GM12878 (cell line): ENCODE measurements at regions not wholly inside any gene's neighbourhood (a gene's known extent, or its start where the extent isn't known, plus 50 kb on each side); places are given as distances from the start of the nearest gene placed in this dataset.

Experiments used
- ATAC-seq: fragments of 200-7000 bp; cut with Tn5 transposase; 3 replicates; pipeline ENCODE4 v1.9.1; 2020; ENCODE audit warnings: mild to moderate bottlenecking, moderate library complexity
- BruUV-seq: library from RNA; stranded (reverse); fragments of 400-500 nt; replicated peaks from 2 replicates; lab custom pipeline; 2021; lab: Mats Ljungman, UMichigan
- CTCF ChIA-PET: fragments of 300-600 bp; sonication (Branson Sonifier 250); formaldehyde crosslinking; extraction: SDS; loops from one replicate; lab custom pipeline; 2021; ENCODE audit warnings: inconsistent platforms; lab: Yijun Ruan, JAX
- POLR2A ChIA-PET: fragments of 350-600 bp; formaldehyde crosslinking; extraction: SDS; loops from one replicate; lab custom pipeline; 2021; ENCODE audit warnings: inconsistent platforms; lab: Charles Lee
- RAD21 ChIA-PET: fragments of 300-600 bp; sonication (Branson Sonifier 250); formaldehyde crosslinking; loops from one replicate; lab custom pipeline; 2023; ENCODE audit warnings: antibody characterized with exemption; ENCODE audit not compliant: unreplicated experiment; lab: Charles Lee
- SMC1A ChIA-PET: fragments of 300-600 bp; sonication (Branson Sonifier 250); formaldehyde crosslinking; loops from one replicate; lab custom pipeline; 2023; ENCODE audit not compliant: unreplicated experiment, uncharacterized antibody; lab: Charles Lee
- DNase-seq: peaks from one replicate; pipeline ENCODE4 v3.0.0-alpha.2; 2011; ENCODE audit warnings: low read depth, low spot score
- FAIRE-seq: peaks from 3 replicates; lab custom pipeline; 2011; peaks lifted over from hg19 to GRCh38; lab: Jason Lieb, UNC
- H2AFZ ChIP-seq: 2 replicates; pipeline ENCODE4 v1.6.0; 2011; ENCODE audit warnings: low read depth, low read length, control low read depth; ENCODE audit not compliant: control insufficient read depth
- H3K27ac ChIP-seq: 2 replicates; pipeline ENCODE4 v1.5.1; 2011; ENCODE audit warnings: control low read depth; ENCODE audit not compliant: control insufficient read depth, insufficient read depth
- H3K27me3 ChIP-seq, 2 experiments: replicated peaks in 1 of 2; 2 replicates each; pipeline versions ENCODE4 v1.6.0 to v1.6.1; 2011; ENCODE audit warnings: low read length in 1 of 2; ENCODE audit not compliant: control insufficient read depth in 2 of 2, insufficient read depth in 2 of 2
- H3K36me3 ChIP-seq, 2 experiments: 2 replicates each; pipeline ENCODE4 v1.5.1; 2011; ENCODE audit warnings: low read length in 1 of 2; ENCODE audit not compliant: control insufficient read depth in 2 of 2, insufficient read depth in 2 of 2
- H3K4me1 ChIP-seq: 2 replicates; pipeline ENCODE4 v1.6.1; 2011; ENCODE audit warnings: mild to moderate bottlenecking, low read length, moderate library complexity, mixed read lengths; ENCODE audit not compliant: control insufficient read depth, insufficient read depth
- H3K4me2 ChIP-seq: 2 replicates; pipeline ENCODE4 v1.6.0; 2011; ENCODE audit warnings: control low read depth; ENCODE audit not compliant: control insufficient read depth, insufficient read depth
- H3K4me3 ChIP-seq: fragments of 200-600 bp; sonication (generic); 2 replicates; pipeline ENCODE4 v1.5.1; 2016
- H3K79me2 ChIP-seq: 2 replicates; pipeline ENCODE4 v1.6.0; 2011; ENCODE audit warnings: low read length; ENCODE audit not compliant: control insufficient read depth, insufficient read depth
- H3K9ac ChIP-seq: 2 replicates; pipeline ENCODE4 v1.8.0; 2011; ENCODE audit warnings: low read length, control low read depth, mixed read lengths; ENCODE audit not compliant: control insufficient read depth, insufficient read depth
- H3K9me3 ChIP-seq: replicated peaks from 3 replicates; pipeline ENCODE4 v1.5.1; 2011; ENCODE audit warnings: mild to moderate bottlenecking, low read length; ENCODE audit not compliant: control insufficient read depth, insufficient read depth
- H4K20me1 ChIP-seq: 2 replicates; pipeline ENCODE4 v1.6.0; 2011; ENCODE audit not compliant: control insufficient read depth, insufficient read depth
- ATF7 ChIP-seq: fragments of 450-650 bp; IDR thresholded peaks from 2 replicates; pipeline ENCODE4 v1.6.1; 2016; ENCODE audit warnings: low read depth, mild to moderate bottlenecking
- MLLT1 ChIP-seq: fragments of 450-650 bp; IDR thresholded peaks from 2 replicates; pipeline ENCODE4 v1.6.1; 2016; ENCODE audit warnings: mild to moderate bottlenecking
- MXI1 ChIP-seq: fragments of 150-350 bp; IDR thresholded peaks from 2 replicates; pipeline ENCODE4 v1.6.1; 2011; ENCODE audit warnings: low read depth, mild to moderate bottlenecking, inconsistent platforms, low read length, improper control_type of control experiment
- NR2C2 ChIP-seq: IDR thresholded peaks from 2 replicates; pipeline ENCODE4 v1.6.1; 2011; ENCODE audit warnings: borderline replicate concordance, low read depth; ENCODE audit not compliant: control insufficient read depth, insufficient read length
- RBBP5 ChIP-seq: fragments of 200-600 bp; sonication (generic); conservative IDR thresholded peaks from 2 replicates; pipeline ENCODE4 v1.6.1; 2016
- SRF ChIP-seq, 2 experiments: IDR thresholded peaks; 2 replicates each; pipeline ENCODE4 v1.6.1; 2011; ENCODE audit warnings: low read depth in 2 of 2, low read length in 2 of 2, mild to moderate bottlenecking in 1 of 2, moderate library complexity in 1 of 2
- STAT3 ChIP-seq: IDR thresholded peaks from 2 replicates; pipeline ENCODE4 v1.6.1; 2011; ENCODE audit warnings: low read depth, low read length, improper control_type of control experiment
- ZNF24 ChIP-seq: fragments of 450-650 bp; IDR thresholded peaks from 2 replicates; pipeline ENCODE4 v1.6.1; 2017; ENCODE audit warnings: antibody characterized with exemption, mild to moderate bottlenecking
- ZNF274 ChIP-seq: IDR thresholded peaks from one replicate; pipeline ENCODE4 v1.8.0; 2011; ENCODE audit not compliant: insufficient read length, insufficient read depth
- WGBS: methylation state at CpG from one replicate; pipeline ENCODE4 v1.1.6; 2016; ENCODE audit warnings: low lambda C conversion rate; ENCODE audit not compliant: insufficient replicate concordance, insufficient coverage; ENCODE audit errors: missing lambda C conversion rate; 5-methylcytosine and 5-hydroxymethylcytosine counted together
- in situ Hi-C: fragments of 300-500 bp; cut with MboI; formaldehyde crosslinking; loops from 9 replicates; pipeline ENCODE4 v1.14.3; 2018; ENCODE audit warnings: mixed read lengths
- intact Hi-C: fragments of 100-400 bp; cut with micrococcal nuclease; formaldehyde crosslinking; loops from one replicate; pipeline ENCODE4 v1.14.2; 2022; ENCODE audit not compliant: unreplicated experiment
- TF ChIP-seq, protein P1 (sequence below): fragments of 450-650 bp; formaldehyde crosslinking; IDR thresholded peaks from 2 replicates; pipeline ENCODE4 v1.4.0; 2020; ENCODE audit warnings: mild to moderate bottlenecking, moderate library complexity
- TF ChIP-seq, protein P2 (sequence below): fragments of 150-350 bp; IDR thresholded peaks from 2 replicates; pipeline ENCODE4 v1.6.1; 2014; ENCODE audit warnings: mild to moderate bottlenecking, low read depth, low read length
- TF ChIP-seq, protein P3 (sequence below): fragments of 150-350 bp; IDR thresholded peaks from 2 replicates; pipeline ENCODE4 v1.6.1; 2016; ENCODE audit warnings: low read depth, low read length

GRCh38 chr14:23862513-23862912 is 91.1 kb upstream of the DHRS4 start (continued):
- TF ChIP-seq, protein P1, sequence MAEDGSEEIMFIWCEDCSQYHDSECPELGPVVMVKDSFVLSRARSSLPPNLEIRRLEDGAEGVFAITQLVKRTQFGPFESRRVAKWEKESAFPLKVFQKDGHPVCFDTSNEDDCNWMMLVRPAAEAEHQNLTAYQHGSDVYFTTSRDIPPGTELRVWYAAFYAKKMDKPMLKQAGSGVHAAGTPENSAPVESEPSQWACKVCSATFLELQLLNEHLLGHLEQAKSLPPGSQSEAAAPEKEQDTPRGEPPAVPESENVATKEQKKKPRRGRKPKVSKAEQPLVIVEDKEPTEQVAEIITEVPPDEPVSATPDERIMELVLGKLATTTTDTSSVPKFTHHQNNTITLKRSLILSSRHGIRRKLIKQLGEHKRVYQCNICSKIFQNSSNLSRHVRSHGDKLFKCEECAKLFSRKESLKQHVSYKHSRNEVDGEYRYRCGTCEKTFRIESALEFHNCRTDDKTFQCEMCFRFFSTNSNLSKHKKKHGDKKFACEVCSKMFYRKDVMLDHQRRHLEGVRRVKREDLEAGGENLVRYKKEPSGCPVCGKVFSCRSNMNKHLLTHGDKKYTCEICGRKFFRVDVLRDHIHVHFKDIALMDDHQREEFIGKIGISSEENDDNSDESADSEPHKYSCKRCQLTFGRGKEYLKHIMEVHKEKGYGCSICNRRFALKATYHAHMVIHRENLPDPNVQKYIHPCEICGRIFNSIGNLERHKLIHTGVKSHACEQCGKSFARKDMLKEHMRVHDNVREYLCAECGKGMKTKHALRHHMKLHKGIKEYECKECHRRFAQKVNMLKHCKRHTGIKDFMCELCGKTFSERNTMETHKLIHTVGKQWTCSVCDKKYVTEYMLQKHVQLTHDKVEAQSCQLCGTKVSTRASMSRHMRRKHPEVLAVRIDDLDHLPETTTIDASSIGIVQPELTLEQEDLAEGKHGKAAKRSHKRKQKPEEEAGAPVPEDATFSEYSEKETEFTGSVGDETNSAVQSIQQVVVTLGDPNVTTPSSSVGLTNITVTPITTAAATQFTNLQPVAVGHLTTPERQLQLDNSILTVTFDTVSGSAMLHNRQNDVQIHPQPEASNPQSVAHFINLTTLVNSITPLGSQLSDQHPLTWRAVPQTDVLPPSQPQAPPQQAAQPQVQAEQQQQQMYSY: no peak
- TF ChIP-seq MLLT1 (no peak), ZNF274 (no peak)

DNA sequence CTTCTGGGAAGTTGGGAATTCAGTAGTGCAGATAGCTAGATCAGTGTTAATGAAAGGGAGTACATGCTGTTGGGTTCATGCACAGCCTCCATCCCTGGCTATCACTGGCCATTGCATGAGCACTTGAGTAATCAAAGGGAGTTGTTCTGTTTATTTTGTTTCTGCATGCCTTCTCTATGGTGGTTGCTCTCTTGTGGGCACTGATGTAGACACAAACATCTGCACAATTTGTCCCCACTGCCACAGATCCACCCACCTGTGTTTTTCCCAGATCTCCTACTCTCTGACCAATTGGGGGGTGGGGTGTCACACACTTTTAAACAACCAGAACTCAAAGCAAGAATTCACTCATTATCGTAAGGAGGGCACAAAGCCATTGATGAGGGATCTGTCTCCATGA is 89.7 kb upstream of the DHRS4 start:
- ChIA-PET SMC1A (no interaction called here), POLR2A (no interaction called here), RAD21 (no interaction called here), CTCF (no interaction called here)
- no peak for DNase-seq
- Histone ChIP-seq H3K9me3 (no peaks in the 10 kb centered on the region), H3K27me3 (no peaks in the 10 kb centered on the region; a peak in 1 of 4 replicates), H3K4me1 (no peaks in the 10 kb centered on the region), H3K4me3 (no peak overlapping the region), H3K4me2 (no peak overlapping the region), H3K36me3 (no peaks in the 10 kb centered on the region), H3K27ac (no peak overlapping the region), H4K20me1 (no peaks in the 10 kb centered on the region), H3K79me2 (no peaks in the 10 kb centered on the region), H3K9ac (no peak overlapping the region), H2AFZ (no peak overlapping the region)
- intact Hi-C loops: no loop called here
- 33% methylated on average over 1 of the region's 1 CpG for WGBS
- no peak for FAIRE-seq
- in situ Hi-C loops: no loop called here
- no peak for ATAC-seq
- BruUV-seq: no TSS peak
- TF ChIP-seq SRF (IDR thresholded peaks at IDR 0.05; ENCODE audit: low read depth in 2 of 2, low read length in 2 of 2) (no peak), ATF7 (no peak), STAT3 (no peak), MXI1 (no peak), ZNF24 (no peak), NR2C2 (no peak), RBBP5 (no peak)
- TF ChIP-seq, protein P2, sequence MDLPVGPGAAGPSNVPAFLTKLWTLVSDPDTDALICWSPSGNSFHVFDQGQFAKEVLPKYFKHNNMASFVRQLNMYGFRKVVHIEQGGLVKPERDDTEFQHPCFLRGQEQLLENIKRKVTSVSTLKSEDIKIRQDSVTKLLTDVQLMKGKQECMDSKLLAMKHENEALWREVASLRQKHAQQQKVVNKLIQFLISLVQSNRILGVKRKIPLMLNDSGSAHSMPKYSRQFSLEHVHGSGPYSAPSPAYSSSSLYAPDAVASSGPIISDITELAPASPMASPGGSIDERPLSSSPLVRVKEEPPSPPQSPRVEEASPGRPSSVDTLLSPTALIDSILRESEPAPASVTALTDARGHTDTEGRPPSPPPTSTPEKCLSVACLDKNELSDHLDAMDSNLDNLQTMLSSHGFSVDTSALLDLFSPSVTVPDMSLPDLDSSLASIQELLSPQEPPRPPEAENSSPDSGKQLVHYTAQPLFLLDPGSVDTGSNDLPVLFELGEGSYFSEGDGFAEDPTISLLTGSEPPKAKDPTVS: no peak
- TF ChIP-seq, protein P3, sequence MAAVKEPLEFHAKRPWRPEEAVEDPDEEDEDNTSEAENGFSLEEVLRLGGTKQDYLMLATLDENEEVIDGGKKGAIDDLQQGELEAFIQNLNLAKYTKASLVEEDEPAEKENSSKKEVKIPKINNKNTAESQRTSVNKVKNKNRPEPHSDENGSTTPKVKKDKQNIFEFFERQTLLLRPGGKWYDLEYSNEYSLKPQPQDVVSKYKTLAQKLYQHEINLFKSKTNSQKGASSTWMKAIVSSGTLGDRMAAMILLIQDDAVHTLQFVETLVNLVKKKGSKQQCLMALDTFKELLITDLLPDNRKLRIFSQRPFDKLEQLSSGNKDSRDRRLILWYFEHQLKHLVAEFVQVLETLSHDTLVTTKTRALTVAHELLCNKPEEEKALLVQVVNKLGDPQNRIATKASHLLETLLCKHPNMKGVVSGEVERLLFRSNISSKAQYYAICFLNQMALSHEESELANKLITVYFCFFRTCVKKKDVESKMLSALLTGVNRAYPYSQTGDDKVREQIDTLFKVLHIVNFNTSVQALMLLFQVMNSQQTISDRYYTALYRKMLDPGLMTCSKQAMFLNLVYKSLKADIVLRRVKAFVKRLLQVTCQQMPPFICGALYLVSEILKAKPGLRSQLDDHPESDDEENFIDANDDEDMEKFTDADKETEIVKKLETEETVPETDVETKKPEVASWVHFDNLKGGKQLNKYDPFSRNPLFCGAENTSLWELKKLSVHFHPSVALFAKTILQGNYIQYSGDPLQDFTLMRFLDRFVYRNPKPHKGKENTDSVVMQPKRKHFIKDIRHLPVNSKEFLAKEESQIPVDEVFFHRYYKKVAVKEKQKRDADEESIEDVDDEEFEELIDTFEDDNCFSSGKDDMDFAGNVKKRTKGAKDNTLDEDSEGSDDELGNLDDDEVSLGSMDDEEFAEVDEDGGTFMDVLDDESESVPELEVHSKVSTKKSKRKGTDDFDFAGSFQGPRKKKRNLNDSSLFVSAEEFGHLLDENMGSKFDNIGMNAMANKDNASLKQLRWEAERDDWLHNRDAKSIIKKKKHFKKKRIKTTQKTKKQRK: no peak
